HFF-Myc (cell line): ENCODE measurements at regions not wholly inside any gene's neighbourhood (a gene's known extent, or its start where the extent isn't known, plus 50 kb on each side); places are given as distances from the start of the nearest gene placed in this dataset.
"Not testable (repeated sequence)": the region's sequence is repeated elsewhere in the genome, so short reads cannot be mapped to it uniquely, and the experiment has no call there.

Source experiments
- DNase-seq: peaks from one replicate; pipeline ENCODE4 v3.0.0-alpha.2; 2011; ENCODE audit warnings: low read depth; ENCODE audit errors: extremely low read depth
- H3K4me3 ChIP-seq: replicated peaks from 2 replicates; pipeline ENCODE4 v1.5.1; 2011; ENCODE audit warnings: low read depth, mild to moderate bottlenecking, control low read depth, low read length
- CTCF ChIP-seq: IDR thresholded peaks from 2 replicates; pipeline ENCODE4 v1.5.1; 2012; ENCODE audit warnings: mild to moderate bottlenecking, low read depth, low read length, control low read depth; ENCODE audit errors: missing control alignments

- no peak overlapping the region for H3K4me3 ChIP-seq
- no peak for TF ChIP-seq CTCF
- no peak for DNase-seq
Observed at GRCh38 chr10:61018146-61018545, 74.2 kb upstream of the RHOBTB1 start.

GRCh38 chr10:61016630-61017029 lies 72.6 kb upstream of the RHOBTB1 start:
- no peak for DNase-seq
- TF ChIP-seq CTCF: no peak
- no peak overlapping the region for H3K4me3 ChIP-seq

DNA sequence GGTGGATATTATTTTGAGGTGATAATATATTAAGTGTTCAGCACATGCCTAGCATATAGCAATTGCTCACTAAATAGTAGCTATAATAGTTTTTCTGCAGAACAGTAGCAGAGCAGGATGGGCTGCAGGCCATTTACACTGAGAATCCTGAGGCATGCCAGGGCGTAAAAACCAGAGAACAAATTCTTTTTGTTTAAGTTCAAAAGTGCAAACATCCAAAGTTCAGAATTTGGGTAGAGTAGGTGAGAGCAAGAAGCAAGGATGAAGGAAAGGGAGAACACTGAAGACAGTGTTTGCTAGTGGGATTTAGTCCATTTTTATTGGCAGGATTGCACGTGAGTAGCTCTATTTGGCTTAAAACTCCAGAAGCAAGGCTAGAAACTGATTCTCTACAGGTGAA lies 72.0 kb upstream of the RHOBTB1 start:
- TF ChIP-seq CTCF: no peak
- no peak overlapping the region for H3K4me3 ChIP-seq
- DNase-seq: no peak

DNA sequence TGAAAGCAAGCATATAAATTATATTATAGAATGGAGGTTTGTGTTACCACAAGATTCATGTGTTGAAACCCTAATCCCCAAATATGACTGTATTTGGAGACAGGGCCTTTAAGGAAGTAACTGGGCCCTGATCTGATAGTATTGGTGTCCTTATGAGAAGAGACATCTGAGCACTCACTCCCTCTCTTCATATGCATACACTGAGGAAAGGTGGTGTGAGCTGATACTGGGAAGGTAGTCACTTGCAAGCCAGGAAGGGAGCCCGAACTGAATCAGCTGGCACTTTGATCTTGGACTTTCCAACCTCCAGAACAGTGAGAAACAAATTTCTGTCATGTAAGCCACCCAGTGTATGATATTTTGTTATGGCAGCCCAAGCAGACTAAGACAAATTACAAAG lies 66.9 kb upstream of the RHOBTB1 start:
- DNase-seq: no peak
- no peak overlapping the region for H3K4me3 ChIP-seq

DNA sequence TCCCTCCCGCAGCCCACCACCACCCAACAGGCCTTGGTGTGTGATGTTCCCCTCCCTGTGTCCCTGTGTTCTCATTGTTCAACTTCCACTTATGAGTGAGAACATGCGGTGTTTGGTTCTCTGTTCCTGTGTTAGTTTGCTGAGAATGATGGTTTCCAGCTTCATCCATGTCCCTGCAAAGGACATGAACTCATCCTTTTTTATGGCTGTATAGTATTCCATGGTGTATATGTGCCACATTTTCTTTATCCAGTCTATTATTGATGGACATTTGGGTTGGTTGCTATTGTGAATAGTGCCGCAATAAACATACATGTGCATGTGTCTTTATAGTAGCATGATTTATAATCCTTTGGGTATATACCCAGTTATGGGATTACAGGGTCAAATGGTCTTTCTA lies 59.1 kb upstream of the RHOBTB1 start:
- H3K4me3 ChIP-seq, DNase-seq: not testable (repeated sequence)

More for the DNA sequence above, 66.9 kb upstream of the RHOBTB1 start:
- TF ChIP-seq CTCF: no peak

DNA sequence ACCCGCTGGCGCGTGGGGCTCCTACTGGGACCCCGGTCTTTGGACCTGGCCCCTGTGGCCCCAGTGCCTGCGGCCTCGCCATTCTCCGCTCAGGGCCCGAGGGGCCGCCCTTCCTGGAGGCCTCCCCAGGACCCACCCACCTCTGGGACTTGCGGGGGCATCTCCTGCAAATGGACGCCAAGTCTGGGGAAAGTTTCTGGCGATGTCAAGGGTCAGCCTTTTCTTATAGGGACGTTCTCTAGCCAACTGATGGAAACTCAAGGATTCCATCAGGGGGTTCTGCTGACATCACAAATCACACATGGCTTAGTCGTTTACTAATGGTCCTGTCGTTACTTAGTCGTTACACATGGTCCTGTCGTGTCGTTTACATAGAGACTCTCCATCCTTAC lies 57.7 kb upstream of the RHOBTB1 start:
- DNase-seq: no peak
- peak overlapping the region; percentile 50 for H3K4me3 ChIP-seq
- TF ChIP-seq CTCF: no peak

DNA sequence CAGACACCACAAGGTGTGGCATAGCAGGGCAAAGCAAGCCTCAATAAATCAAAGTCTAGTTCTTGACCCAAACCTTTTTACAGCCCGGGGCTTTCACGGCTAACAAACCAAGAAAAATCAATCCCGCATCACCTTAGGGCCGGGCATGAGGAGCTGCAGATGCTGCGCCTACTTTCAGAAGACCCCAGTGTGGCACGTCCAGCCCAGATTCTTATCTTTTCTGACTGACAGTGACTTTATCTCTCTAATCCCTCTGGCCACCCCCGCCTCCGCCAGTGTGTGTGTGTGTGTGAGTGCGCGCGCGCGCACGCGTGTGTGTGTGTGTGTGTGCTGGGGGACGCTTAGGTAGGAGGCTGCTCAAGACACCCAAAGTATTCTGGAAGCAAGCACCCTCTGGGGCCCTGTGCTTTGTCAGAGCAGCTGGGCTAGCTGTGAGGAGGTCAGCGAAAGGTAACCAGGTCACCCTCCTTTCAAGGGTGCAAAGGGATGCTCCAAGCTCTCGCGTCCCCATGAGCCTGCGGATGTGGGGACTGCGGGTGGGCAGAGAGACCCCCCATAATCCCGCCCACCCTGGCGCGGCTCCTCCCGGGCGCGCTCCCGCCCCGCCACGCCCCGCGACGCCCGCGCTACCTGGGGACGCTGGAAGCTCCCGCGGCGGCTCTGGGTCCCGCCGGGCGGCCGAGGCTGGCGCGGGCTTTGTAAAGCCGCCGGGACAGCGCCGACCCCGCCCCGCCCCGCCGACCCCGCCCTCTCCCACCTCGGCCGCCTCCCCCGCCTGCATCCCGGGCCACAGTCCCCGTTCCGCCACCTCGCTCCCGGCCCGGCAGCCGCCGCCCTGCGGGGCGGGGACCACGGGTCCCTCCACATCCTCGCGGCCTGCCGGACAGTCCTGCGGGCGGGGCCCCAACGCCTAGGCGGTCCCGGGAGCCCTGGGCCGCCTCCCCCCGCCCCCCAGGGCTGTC lies 57.1 kb upstream of the RHOBTB1 start:
- no peak for DNase-seq
- H3K4me3 ChIP-seq: peak overlapping the region; percentile 50
- TF ChIP-seq CTCF: no peak
